HG02623 (cell line): ENCODE measurements at regions not wholly inside any gene's neighbourhood (a gene's known extent, or its start where the extent isn't known, plus 50 kb on each side); places are given as distances from the start of the nearest gene placed in this dataset.

Source experiments
- ATAC-seq: cut with Tn5 transposase; IDR thresholded peaks from one replicate; pipeline ENCODE4 v1.9.1; 2021; ENCODE audit warnings: moderate library complexity; ENCODE audit not compliant: unreplicated experiment

DNA sequence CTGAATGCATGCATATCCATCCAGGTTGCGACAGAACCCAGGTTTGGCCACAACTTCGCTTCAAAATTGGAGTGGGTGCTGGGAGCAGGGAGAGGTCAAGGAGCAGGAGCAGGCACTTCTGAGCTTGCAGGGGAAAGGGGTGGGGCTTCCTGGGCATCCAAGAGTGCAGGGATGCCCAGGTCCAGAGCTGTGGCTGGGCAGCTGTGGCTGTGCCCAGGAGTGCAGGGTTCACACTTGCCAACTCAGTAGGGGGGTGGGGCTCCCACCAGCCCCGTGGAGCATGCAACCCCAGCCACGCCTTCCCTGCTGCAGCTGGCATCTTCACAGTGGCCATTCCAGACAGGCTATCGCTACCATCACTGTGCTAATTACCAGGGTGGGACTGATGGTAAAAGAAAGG is 115.3 kb upstream of the MTNR1B start:
- no peak for ATAC-seq

DNA sequence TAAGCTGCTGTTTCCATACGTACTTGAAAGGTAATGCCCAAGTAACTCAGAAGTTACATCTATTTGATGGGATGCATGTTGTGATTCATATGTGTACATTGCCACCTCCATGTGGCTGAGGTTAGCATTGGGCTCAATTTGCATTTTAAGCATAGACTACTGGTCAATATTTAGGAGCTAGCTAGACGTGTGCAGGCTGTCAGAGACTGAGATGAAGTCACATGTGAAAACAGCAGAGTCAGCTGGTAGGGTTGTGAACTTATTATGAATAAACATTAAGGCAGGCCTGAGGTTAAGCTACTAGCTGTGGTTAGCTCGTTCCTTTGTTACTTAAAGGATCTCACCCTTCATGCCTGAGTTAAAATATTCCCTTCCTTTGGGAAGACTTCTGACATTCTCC is 114.5 kb upstream of the MTNR1B start:
- ATAC-seq, result no peak

DNA sequence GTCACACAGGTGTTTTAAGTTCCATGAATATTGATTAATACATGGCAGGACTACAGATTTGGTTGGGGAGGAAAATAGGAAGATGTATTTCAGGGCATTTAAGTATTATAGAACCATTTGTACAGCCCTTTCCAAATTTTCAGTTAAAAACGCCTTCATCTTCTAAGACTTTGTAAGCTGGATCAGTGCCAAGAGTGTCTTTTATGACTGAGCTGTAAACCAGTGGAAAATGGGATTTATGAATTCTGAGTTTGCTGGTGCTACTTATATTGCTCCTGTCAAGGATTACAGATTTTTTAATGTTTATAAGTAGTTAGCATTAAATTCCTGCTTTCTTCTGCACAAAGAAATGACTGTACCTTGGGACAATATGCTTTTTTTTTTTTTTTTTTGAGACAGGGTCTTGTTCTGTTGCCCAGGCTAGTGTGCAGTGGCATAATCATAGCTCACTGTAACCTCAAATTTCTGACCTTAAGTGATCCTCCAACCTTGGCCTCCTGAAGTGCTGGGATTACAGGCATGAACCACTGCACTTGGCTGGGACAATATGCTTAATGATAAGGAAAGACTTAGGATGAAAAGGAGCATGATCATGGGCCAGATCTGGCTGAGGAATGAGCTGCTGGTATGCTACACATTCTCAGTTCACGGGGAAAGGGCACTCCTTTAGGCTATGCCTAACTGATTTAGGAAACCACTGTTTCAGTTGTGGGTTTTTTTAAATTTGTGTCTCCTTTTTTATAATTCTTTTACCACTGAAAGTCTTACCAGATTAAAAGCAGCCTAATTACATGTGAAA is 113.6 kb upstream of the MTNR1B start:
- no peak for ATAC-seq

DNA sequence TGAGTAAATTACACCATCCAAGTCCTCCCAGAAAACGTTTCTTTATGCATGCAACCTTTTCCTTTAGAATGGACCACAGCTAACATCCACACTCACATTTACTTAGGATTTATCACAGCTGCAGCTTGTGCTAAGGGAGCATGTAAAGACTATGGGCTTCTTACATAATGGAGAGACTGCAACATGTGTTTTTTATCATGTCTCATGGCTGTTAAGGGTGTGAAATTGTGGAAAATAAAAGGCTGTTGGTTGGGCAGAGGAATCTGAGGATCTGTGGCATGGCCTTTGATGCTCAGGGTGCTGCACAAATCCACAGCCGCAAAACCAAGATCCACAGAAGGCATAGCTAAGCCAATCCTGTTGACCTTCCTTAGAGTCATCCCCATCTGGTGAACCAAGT is 112.0 kb upstream of the MTNR1B start:
- no peak for ATAC-seq

DNA sequence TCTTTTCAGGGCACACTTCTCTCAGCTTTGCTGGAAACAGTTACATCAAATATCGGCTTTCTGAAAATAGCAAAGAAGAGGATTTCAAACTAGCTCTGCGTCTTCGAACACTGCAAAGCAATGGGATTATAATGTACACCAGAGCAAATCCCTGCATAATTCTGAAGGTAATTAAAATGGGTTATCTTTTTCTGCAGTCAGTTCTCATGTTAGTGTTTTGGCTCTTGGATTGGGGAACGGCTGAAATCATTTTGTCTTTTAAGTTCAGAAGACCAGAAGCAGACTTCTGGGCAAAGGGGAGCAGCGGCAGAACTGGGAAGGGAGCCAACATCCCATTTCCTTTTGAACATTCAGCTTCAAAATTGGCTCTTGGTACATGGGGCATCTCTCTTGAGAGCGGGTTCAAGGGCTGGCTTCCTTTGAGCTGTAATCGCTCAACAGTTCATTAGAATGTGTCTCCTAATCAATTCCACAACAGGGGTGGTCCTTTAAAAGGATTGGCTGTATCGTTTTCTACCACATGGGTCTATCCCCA is 110.2 kb upstream of the MTNR1B start:
- ATAC-seq, result no peak

DNA sequence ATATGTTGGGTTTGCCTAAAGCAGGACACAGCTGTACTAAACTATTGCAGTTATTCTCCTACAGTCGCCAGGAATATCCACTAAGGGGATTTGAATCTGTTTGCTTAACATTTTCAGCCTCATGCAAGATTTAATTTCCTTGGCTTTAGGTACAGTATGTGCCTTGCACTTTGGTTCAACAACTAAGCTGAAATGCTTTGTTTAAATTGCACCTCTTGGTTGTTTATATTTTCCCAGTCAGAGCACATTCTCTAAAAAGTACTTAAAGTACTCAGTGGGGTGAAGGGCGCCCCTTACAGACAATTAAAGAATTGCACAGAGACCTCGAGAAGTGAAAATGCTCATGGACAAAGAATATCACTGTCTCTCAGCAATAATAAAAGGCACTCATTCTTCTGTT is 107.8 kb upstream of the MTNR1B start:
- no peak for ATAC-seq

DNA sequence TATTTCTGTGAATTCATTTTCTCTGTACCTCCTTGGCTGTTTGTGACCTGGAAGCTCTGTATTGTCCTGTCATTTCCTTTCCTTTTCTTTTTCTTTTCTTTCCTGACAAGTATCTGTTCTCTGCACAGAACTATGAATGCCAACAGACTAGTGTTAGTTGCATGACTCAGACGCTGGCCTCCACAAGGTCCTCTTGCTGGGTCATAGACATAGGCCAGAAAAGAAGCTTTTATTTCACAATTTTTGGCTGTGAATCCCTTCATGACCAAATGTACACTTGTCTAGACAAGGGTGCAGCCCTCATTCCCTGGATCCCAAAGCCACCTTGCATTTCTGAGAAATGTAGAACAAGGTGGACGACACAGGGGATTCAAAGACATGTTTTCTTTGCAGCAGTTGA is 104.1 kb upstream of the MTNR1B start:
- no peak for ATAC-seq

DNA sequence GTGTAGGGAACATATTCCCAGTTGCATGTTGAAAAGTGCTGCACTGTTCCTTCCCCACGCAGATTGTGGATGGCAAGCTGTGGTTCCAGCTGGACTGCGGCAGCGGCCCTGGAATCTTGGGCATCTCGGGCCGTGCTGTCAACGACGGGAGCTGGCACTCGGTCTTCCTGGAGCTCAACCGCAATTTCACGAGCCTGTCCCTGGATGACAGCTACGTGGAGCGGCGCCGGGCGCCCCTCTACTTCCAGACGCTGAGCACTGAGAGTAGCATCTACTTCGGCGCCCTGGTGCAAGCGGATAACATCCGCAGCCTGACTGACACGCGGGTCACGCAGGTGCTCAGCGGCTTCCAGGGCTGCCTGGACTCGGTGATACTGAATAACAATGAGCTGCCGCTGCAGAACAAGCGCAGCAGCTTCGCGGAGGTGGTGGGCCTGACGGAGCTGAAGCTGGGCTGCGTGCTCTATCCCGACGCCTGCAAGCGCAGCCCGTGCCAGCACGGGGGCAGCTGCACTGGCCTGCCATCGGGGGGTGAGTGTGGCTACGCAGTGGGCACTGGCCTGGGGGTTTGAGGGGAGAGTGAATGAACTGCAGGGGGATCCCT is 102.7 kb upstream of the MTNR1B start:
- ATAC-seq, result no peak

DNA sequence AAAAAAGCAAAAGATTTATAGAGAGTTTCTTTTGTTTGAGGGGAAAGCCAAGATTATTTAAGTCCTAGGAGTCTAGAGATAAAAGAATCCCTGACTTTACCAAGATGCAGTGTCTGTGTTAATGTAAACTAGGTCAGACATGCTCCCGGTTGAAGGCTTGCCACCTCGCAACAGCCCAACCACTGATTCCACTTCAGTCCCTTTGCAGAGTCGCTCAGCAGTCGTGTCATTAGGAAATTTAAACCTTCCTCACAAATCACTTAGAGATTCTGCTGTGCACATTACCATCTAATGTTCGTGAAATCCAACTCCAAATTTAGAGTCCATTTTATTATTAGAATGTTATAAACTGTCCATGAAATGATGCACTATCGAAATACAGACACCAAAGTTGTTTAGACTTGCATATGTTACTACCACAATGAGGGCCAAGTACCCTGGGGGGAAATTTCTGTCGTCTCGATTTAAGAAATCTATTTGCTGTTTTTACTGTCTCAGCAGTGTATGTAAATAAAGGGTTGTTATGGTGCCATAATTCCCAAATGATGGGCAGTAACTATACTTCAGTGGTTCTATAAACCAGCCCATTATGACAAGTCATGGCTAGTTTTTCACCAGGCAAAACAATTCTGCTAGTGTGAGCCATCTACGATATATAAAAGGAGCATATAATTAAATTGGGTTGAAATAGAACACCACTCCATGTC is 101.4 kb upstream of the MTNR1B start:
- ATAC-seq, result no peak

DNA sequence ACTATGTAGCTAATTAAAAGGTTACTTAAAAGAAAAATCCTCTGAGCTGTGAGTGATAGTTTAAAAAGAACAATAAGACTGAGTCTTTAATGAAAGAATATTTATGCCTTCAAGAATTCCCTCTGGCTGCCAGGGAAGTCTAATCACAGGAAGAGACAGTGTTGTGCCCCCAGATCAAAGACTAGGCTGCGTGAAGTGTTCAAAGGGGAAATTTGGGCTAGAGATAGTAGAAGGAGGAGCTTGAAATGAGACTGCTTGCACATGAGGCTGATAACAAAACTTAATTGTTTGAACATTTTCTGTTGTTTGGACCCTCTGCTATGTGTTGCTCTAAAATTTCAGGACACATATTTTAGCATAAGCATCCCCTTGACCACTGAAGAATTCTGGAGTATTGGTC is 99.7 kb upstream of the MTNR1B start:
- ATAC-seq, result no peak

DNA sequence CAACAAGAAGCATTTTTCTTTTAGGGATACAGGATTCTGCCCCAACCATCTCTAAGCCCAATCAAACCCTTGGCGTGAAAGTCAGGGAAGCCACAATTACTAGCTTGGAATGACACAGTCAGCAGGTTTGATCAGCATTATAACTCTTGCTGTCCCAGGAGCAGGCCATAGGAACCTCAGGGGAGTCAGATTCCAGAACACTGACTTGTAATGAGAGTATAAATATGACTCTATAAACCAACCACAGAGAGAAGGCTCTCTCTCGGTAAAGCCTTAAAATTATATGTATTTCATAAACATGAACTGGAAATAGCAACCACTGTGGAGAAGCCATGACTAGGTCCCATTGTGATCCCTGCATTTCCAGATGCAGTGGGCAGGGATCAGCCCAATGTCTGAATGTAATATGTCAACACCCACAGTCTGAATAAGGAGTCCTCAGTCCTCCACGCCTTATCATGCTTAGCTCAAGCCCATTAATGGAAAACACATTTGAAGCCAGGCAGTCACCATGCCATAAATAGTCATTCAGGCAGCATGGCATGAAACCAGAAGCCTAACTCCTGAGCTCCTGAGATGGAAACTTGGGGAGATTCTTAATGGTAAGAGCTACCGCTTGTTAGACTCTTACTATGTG is 99.1 kb upstream of the MTNR1B start:
- no peak for ATAC-seq

DNA sequence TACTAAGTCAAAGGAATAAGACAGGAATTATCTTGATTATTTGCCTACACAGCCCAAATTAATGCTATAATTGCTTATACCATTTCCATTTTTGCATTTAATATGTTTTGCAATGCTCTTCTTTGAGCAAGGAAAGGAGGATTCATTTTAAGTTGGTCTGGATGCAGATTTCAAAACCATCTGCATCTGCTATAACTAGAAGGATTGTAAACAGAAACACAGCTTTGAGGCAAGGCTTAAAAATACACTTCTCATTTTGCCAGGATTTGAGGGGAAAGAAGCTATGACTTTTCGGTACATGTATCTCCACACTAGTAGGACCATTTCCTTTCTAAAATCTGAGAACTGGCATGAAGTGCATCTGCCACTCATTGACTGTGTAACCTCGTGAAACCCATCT is 95.9 kb upstream of the MTNR1B start:
- no peak for ATAC-seq

DNA sequence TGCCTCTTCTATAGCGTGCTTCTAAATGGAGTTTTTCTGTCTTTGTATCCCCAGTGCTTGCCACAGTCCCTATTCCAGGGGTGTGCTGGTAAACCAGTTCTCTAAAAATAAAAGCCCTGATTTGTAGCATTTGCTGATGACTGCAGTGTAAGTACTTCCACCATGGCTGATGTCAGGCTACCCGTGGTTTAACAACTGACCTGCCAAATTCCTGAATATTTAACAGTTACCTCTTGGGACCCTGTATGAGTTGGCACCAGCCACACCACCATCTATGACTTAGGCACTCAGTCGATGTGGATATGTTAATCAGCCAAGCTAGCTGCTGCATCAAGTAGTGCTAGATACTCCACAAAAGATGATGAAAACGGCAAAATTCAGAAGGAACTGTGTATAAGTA is 94.0 kb upstream of the MTNR1B start:
- no peak for ATAC-seq

DNA sequence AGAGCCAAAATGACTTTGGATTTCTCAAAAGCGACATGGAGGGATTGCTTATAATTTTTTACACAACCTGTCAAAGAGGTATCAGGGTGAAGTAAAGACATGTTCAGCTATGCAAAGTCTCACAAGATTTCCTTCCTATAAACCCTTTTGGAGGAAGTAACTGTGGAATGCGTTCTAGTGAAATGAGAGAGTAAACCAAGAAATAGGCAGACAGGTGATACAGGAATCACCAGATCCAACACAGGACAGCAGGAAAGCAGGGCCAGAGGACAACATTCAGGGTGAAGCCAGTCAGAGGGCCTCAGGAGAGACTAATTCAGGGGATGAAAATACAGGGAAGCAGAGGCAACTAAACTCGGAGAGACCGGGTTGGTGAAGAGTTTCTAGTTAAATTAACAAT is 90.4 kb upstream of the MTNR1B start:
- no peak for ATAC-seq

DNA sequence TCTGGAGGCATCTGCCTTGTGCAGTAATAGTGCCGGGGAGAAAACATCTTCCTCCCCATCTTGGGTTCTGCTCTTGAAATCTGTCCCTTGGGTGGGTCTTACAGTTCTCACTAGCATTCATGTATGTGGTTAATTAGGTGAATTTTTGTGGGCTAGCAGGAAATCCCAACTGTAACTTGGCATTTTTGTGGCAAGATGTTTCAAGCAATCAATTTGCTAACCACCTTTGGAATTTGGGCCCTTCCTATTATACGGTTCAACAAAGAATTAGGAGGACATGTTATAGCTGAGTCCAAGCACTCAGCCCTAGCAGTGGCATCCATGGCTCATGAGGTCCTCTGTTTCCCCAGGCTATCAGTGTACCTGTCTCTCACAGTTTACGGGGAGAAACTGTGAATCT is 89.1 kb upstream of the MTNR1B start:
- no peak for ATAC-seq

DNA sequence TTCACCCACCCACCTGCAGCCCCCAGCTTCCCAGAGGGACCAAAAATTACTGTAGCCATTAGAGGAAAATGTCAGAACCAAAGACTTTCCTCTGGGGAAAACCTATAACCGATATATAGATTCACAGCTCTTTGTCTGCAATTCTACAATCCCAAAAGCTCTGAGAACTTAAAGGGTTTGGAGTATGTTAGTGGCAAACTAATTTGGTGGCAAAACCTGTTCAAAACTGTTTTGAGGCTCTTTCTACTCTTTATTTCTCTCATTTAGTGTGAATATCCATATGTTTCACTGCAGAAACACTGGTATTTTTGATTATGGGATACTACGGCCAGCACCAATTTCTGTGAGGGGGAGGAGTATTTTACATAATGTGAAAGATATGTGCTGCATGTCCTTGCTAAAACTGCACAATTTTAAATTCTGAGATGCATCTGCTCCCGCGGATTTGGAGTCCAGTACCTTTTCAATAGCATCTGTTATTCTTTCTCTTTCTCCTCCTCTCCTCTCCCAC is 87.5 kb upstream of the MTNR1B start:
- ATAC-seq, result no peak

DNA sequence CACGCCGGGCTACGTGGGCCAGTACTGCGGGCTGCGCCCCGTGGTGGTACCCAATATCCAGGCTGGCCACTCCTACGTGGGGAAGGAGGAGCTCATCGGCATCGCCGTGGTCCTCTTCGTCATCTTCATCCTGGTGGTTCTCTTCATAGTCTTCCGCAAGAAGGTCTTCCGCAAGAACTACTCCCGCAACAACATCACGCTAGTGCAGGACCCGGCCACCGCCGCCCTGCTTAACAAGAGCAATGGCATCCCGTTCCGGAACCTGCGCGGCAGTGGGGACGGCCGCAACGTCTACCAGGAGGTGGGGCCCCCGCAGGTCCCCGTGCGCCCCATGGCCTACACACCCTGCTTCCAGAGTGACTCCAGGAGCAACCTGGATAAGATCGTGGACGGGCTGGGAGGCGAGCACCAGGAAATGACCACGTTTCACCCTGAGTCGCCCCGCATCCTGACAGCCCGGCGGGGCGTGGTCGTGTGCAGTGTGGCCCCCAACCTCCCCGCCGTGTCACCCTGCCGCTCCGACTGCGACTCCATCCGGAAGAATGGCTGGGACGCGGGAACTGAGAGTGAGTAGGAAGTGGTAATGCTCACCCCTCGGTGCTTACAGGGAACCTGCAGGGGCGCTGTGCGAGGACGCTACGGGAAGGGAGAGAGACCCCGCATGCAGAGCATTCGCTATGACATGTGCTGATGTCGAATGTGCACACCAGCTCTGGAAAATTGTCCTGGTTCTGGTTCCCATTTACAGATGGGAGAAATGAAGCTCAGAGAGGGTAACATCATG is 86.4 kb upstream of the MTNR1B start:
- no peak for ATAC-seq

DNA sequence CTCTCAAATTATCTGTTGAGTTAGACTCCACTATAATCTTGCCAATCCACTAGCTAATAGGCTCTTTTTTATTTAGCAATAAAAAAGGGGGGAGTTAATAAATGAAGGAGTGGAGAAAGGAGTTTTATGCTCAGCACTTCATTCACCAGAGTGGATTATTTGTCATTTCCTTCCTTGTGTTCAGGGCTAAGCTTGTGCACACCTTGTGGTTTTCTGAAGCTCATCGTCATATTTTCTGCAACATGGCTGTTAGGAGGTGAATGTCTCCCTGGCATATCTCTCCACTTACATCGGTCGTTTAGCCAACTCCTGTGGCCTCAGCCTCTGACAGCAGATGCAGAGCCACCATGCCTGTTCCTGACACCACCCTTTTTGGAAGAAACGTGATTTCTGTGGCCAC is 83.9 kb upstream of the MTNR1B start:
- ATAC-seq, result no peak

DNA sequence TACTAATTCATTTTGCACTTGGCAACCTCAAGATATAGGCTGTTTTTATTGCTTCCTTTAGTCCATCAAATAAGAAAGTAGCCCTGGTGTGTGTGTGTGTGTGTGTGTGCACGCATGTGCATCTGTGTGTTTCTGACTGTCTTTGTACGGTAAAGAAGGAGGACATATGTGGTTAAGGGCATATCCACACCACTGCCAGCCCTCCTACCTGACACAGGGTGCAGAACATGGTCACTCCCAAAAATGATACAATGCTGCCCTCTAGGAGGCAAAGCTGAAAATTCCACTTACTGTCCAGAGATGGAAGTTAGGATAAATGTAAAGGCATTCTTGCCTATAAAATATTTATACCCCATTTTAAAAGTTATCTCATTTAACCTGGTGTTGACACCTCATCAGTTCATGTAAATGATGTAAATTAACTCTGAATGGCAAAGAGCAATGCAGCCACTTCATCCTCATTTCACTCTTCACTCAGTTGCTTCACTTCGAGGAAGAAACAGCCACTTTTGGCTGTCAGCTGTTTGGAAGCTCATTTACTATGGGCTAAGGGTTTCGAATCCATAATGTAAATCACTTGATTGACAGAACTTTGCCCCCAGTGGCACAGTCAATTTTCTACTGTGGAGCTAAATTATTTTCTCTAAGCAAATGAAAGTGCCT is 83.1 kb upstream of the MTNR1B start:
- peak; percentile 54 for ATAC-seq

DNA sequence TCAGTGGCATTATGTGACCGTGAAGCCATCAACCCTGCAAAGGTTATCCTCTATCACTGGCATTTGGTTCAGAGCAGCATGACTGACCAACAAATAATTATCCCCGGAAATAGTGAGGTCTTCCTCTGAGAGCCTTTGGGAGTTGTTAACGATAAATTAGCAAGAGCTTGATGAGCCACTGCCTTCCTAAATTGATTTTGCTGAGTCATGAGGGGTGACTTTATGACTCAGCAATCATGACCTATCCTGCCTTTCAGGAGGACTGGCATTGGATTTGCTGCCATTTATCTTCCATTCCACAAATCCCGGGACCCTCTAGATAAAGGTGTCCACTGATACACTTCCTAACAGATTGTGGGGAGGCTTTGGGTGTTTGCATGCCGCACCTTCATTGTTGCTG is 80.8 kb upstream of the MTNR1B start:
- ATAC-seq, result no peak
